ENCODE measurements at regions not wholly inside any gene's neighbourhood (a gene's known extent, or its start where the extent isn't known, plus 50 kb on each side); places are given as distances from the start of the nearest gene placed in this dataset.

- no peak for DNase-seq
Measured at GRCh38 chr3:176969066-176969465, 228.2 kb downstream of the TBL1XR1 start.

- no peak for DNase-seq
Measured at GRCh38 chr3:176968631-176969030, 228.7 kb downstream of the TBL1XR1 start.

- no peak for DNase-seq
Measured at GRCh38 chr3:176967522-176967921, 229.8 kb downstream of the TBL1XR1 start.

GRCh38 chr3:176964661-176965060 lies 232.6 kb downstream of the TBL1XR1 start:
- no peak for DNase-seq

GRCh38 chr3:176961916-176962315 lies 235.4 kb downstream of the TBL1XR1 start:
- DNase-seq, result no peak

GRCh38 chr3:176959867-176960266 lies 237.4 kb downstream of the TBL1XR1 start:
- no peak for DNase-seq

GRCh38 chr3:176958560-176958959 lies 238.7 kb downstream of the TBL1XR1 start:
- no peak for DNase-seq

- no peak for DNase-seq
Measured at GRCh38 chr3:176954517-176954916, 242.8 kb downstream of the TBL1XR1 start.

- no peak for DNase-seq
Measured at GRCh38 chr3:176953106-176954060, 243.9 kb downstream of the TBL1XR1 start.

- no peak for DNase-seq
Measured at GRCh38 chr3:176951586-176952292, 245.5 kb downstream of the TBL1XR1 start.

GRCh38 chr3:176951144-176951543 lies 246.1 kb downstream of the TBL1XR1 start:
- no peak for DNase-seq

GRCh38 chr3:176950743-176951142 lies 246.5 kb downstream of the TBL1XR1 start:
- no peak for DNase-seq

- DNase-seq, result no peak
Measured at GRCh38 chr3:176948151-176948550, 249.1 kb downstream of the TBL1XR1 start.

GRCh38 chr3:176946202-176946601 lies 251.1 kb downstream of the TBL1XR1 start:
- DNase-seq, result no peak

- DNase-seq, result no peak
Measured at GRCh38 chr3:176942305-176942704, 255.0 kb downstream of the TBL1XR1 start.

- no peak for DNase-seq
Measured at GRCh38 chr3:176941689-176942088, 255.6 kb downstream of the TBL1XR1 start.

- DNase-seq, result peak; percentile 36
Measured at GRCh38 chr3:176939022-176939817, 258.1 kb downstream of the TBL1XR1 start.

GRCh38 chr3:176937994-176938393 lies 259.3 kb downstream of the TBL1XR1 start:
- DNase-seq, result no peak

GRCh38 chr3:176937541-176937940 lies 259.7 kb downstream of the TBL1XR1 start:
- DNase-seq, result no peak

GRCh38 chr3:176935194-176935888 lies 261.9 kb downstream of the TBL1XR1 start:
- DNase-seq, result no peak

GRCh38 chr3:176934698-176935097 lies 262.6 kb downstream of the TBL1XR1 start:
- DNase-seq, result no peak

GRCh38 chr3:176933704-176934103 lies 263.6 kb downstream of the TBL1XR1 start:
- no peak for DNase-seq

Measured in CD4-positive, alpha-beta T cell treated with Interleukin-6 for 4 hours (primary cell).